ENCODE measurements at regions not wholly inside any gene's neighbourhood (a gene's known extent, or its start where the extent isn't known, plus 50 kb on each side); places are given as distances from the start of the nearest gene placed in this dataset.
A peak's percentile ranks its signal among the peaks of the same experiment; 100 is the strongest.

DNA sequence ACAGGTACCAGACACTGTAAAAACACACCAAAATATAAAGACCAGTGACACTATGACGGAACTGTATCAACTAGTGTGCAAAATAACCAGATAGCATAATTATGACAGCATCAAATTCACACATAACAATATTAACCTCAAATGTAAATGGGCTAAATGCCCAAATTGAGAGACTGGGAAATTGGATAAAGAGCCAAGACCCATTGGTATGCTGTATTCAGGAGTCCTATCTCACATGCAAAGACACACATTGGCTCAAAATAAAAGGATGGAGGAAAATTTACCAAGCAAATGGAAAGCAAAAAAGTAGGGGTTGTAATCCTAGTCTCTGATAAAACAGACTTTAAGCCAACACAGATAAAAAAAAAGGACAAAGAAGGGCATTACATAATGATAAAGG is 416.3 kb upstream of the ZNF608 start:
- Histone ChIP-seq H3K4me3 (ENCODE audit: low read depth, low read length) (no peak overlapping the region), H3K27ac (ENCODE audit: low read depth, low read length) (no peak overlapping the region), H3K36me3 (ENCODE audit: control insufficient read depth, insufficient read depth, low read length) (no peaks in the 10 kb centered on the region), H3K9me3 (ENCODE audit: control insufficient read depth, insufficient read depth, low read length) (peaks cover 5% of the 10 kb centered on the region), H3K4me1 (ENCODE audit: control insufficient read depth, insufficient read depth, low read length) (peaks cover 4% of the 10 kb centered on the region), H3K27me3 (ENCODE audit: control insufficient read depth, insufficient read depth, low read length) (no peaks in the 10 kb centered on the region)
- WGBS (ENCODE audit: insufficient coverage), result no CpG with 5 or more reads among the region's 1 CpG
- DNase-seq (ENCODE audit: low read depth in 4 of 6, low spot score in 6 of 6), result no peak

- no peaks in the 10 kb centered on the region for H3K36me3 ChIP-seq (ENCODE audit: control insufficient read depth, insufficient read depth, low read length)
These were observed 423.0 kb upstream of the ZNF608 start for GRCh38 chr5:125169396-125169795.

GRCh38 chr5:125171641-125172040 is 425.2 kb upstream of the ZNF608 start:
- H3K36me3 ChIP-seq (ENCODE audit: control insufficient read depth, insufficient read depth, low read length), result no peaks in the 10 kb centered on the region
- H3K4me1 ChIP-seq (ENCODE audit: control insufficient read depth, insufficient read depth, low read length), result no peaks in the 10 kb centered on the region
- no peaks in the 10 kb centered on the region for H3K27me3 ChIP-seq (ENCODE audit: control insufficient read depth, insufficient read depth, low read length)
- DNase-seq (ENCODE audit: low read depth in 4 of 6, low spot score in 6 of 6), result no peak
- 67% methylated on average over 1 of the region's 1 CpG for WGBS (ENCODE audit: insufficient coverage)
- H3K4me3 ChIP-seq (ENCODE audit: low read depth, low read length), result no peak overlapping the region
- no peak overlapping the region for H3K27ac ChIP-seq (ENCODE audit: low read depth, low read length)
- no peaks in the 10 kb centered on the region for H3K9me3 ChIP-seq (ENCODE audit: control insufficient read depth, insufficient read depth, low read length)

More at GRCh38 chr5:125169396-125169795, 423.0 kb upstream of the ZNF608 start:
- Histone ChIP-seq H3K27ac (ENCODE audit: low read depth, low read length) (no peak overlapping the region), H3K4me3 (ENCODE audit: low read depth, low read length) (no peak overlapping the region), H3K9me3 (ENCODE audit: control insufficient read depth, insufficient read depth, low read length) (no peaks in the 10 kb centered on the region), H3K27me3 (ENCODE audit: control insufficient read depth, insufficient read depth, low read length) (no peaks in the 10 kb centered on the region), H3K4me1 (ENCODE audit: control insufficient read depth, insufficient read depth, low read length) (no peaks in the 10 kb centered on the region)
- no peak for DNase-seq (ENCODE audit: low read depth in 4 of 6, low spot score in 6 of 6)
- no CpG with 5 or more reads among the region's 1 CpG for WGBS (ENCODE audit: insufficient coverage)

- no CpG with 5 or more reads among the region's 4 CpGs for WGBS (ENCODE audit: insufficient coverage)
- H3K36me3 ChIP-seq (ENCODE audit: control insufficient read depth, insufficient read depth, low read length), result no peaks in the 10 kb centered on the region
- no peak overlapping the region for H3K27ac ChIP-seq (ENCODE audit: low read depth, low read length)
These were observed 429.0 kb upstream of the ZNF608 start for GRCh38 chr5:125175348-125176004.

GRCh38 chr5:125176005-125176390 is 429.6 kb upstream of the ZNF608 start:
- DNase-seq (ENCODE audit: low read depth in 4 of 6, low spot score in 6 of 6), result no peak
- no peaks in the 10 kb centered on the region for H3K4me1 ChIP-seq (ENCODE audit: control insufficient read depth, insufficient read depth, low read length)
- 100% methylated on average over 1 of the region's 2 CpGs for WGBS (ENCODE audit: insufficient coverage)
- no peaks in the 10 kb centered on the region for H3K9me3 ChIP-seq (ENCODE audit: control insufficient read depth, insufficient read depth, low read length)
- no peaks in the 10 kb centered on the region for H3K36me3 ChIP-seq (ENCODE audit: control insufficient read depth, insufficient read depth, low read length)
- no peak overlapping the region for H3K4me3 ChIP-seq (ENCODE audit: low read depth, low read length)
- H3K27ac ChIP-seq (ENCODE audit: low read depth, low read length), result no peak overlapping the region
- no peaks in the 10 kb centered on the region for H3K27me3 ChIP-seq (ENCODE audit: control insufficient read depth, insufficient read depth, low read length)

More at GRCh38 chr5:125175348-125176004, 429.0 kb upstream of the ZNF608 start:
- Histone ChIP-seq H3K4me1 (ENCODE audit: control insufficient read depth, insufficient read depth, low read length) (no peaks in the 10 kb centered on the region), H3K4me3 (ENCODE audit: low read depth, low read length) (no peak overlapping the region), H3K27me3 (ENCODE audit: control insufficient read depth, insufficient read depth, low read length) (no peaks in the 10 kb centered on the region), H3K9me3 (ENCODE audit: control insufficient read depth, insufficient read depth, low read length) (no peaks in the 10 kb centered on the region)
- DNase-seq (ENCODE audit: low read depth in 4 of 6, low spot score in 6 of 6), result no peak

- no peaks in the 10 kb centered on the region for H3K27me3 ChIP-seq (ENCODE audit: control insufficient read depth, insufficient read depth, low read length)
- DNase-seq (ENCODE audit: low read depth in 4 of 6, low spot score in 6 of 6), result no peak
- H3K4me3 ChIP-seq (ENCODE audit: low read depth, low read length), result no peak overlapping the region
- H3K36me3 ChIP-seq (ENCODE audit: control insufficient read depth, insufficient read depth, low read length), result no peaks in the 10 kb centered on the region
- no peak overlapping the region for H3K27ac ChIP-seq (ENCODE audit: low read depth, low read length)
- H3K9me3 ChIP-seq (ENCODE audit: control insufficient read depth, insufficient read depth, low read length), result no peaks in the 10 kb centered on the region
- H3K4me1 ChIP-seq (ENCODE audit: control insufficient read depth, insufficient read depth, low read length), result no peaks in the 10 kb centered on the region
- WGBS (ENCODE audit: insufficient coverage), result no CpG with 5 or more reads among the region's 4 CpGs
These were observed 430.9 kb upstream of the ZNF608 start for GRCh38 chr5:125177340-125177739.

- H3K9me3 ChIP-seq (ENCODE audit: control insufficient read depth, insufficient read depth, low read length), result no peaks in the 10 kb centered on the region
- DNase-seq (ENCODE audit: low read depth in 4 of 6, low spot score in 6 of 6), result peak in 2 of 6 donors; percentile 69 to 85
- no peaks in the 10 kb centered on the region for H3K4me1 ChIP-seq (ENCODE audit: control insufficient read depth, insufficient read depth, low read length)
- no peaks in the 10 kb centered on the region for H3K27me3 ChIP-seq (ENCODE audit: control insufficient read depth, insufficient read depth, low read length)
- H3K36me3 ChIP-seq (ENCODE audit: control insufficient read depth, insufficient read depth, low read length), result no peaks in the 10 kb centered on the region
- H3K4me3 ChIP-seq (ENCODE audit: low read depth, low read length), result no peak overlapping the region
- no peak overlapping the region for H3K27ac ChIP-seq (ENCODE audit: low read depth, low read length)
These were observed 433.2 kb upstream of the ZNF608 start for GRCh38 chr5:125179612-125180011.

- H3K4me3 ChIP-seq (ENCODE audit: low read depth, low read length), result no peak overlapping the region
- no peak for DNase-seq (ENCODE audit: low read depth in 4 of 6, low spot score in 6 of 6)
- no CpG with 5 or more reads among the region's 2 CpGs for WGBS (ENCODE audit: insufficient coverage)
- H3K27me3 ChIP-seq (ENCODE audit: control insufficient read depth, insufficient read depth, low read length), result no peaks in the 10 kb centered on the region
- no peaks in the 10 kb centered on the region for H3K4me1 ChIP-seq (ENCODE audit: control insufficient read depth, insufficient read depth, low read length)
- H3K9me3 ChIP-seq (ENCODE audit: control insufficient read depth, insufficient read depth, low read length), result no peaks in the 10 kb centered on the region
- H3K27ac ChIP-seq (ENCODE audit: low read depth, low read length), result no peak overlapping the region
- no peaks in the 10 kb centered on the region for H3K36me3 ChIP-seq (ENCODE audit: control insufficient read depth, insufficient read depth, low read length)
These were observed 433.9 kb upstream of the ZNF608 start for GRCh38 chr5:125180231-125180829.

GRCh38 chr5:125181159-125181558 is 434.7 kb upstream of the ZNF608 start:
- whole genome bisulfite sequencing (ENCODE audit: insufficient coverage), result 57% methylated on average over 1 of the region's 1 CpG
- H3K9me3 ChIP-seq (ENCODE audit: control insufficient read depth, insufficient read depth, low read length), result no peaks in the 10 kb centered on the region
- no peak overlapping the region for H3K27ac ChIP-seq (ENCODE audit: low read depth, low read length)
- no peaks in the 10 kb centered on the region for H3K27me3 ChIP-seq (ENCODE audit: control insufficient read depth, insufficient read depth, low read length)
- H3K4me1 ChIP-seq (ENCODE audit: control insufficient read depth, insufficient read depth, low read length), result no peaks in the 10 kb centered on the region
- DNase-seq (ENCODE audit: low read depth in 4 of 6, low spot score in 6 of 6), result no peak
- no peak overlapping the region for H3K4me3 ChIP-seq (ENCODE audit: low read depth, low read length)
- H3K36me3 ChIP-seq (ENCODE audit: control insufficient read depth, insufficient read depth, low read length), result no peaks in the 10 kb centered on the region

DNA sequence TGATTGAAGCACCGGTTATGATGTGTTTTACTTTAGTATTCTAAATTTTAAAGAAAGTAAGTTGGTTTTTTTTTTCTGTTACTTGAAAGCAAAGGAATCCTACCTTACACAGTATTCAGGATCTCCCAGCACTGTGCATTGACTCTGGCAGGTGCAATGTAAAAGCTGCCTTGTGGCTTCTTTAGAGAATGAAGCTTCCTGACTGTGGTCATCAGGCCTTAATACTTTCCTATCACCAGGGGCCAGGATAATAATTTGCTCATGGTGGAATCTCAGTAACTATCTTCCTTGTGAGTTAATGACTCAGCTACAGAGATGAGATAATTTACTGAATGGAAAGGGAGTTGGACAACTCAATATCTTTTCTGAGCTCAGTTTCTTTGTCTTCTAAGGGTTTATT is 435.5 kb upstream of the ZNF608 start:
- Histone ChIP-seq H3K27me3 (ENCODE audit: control insufficient read depth, insufficient read depth, low read length) (no peaks in the 10 kb centered on the region), H3K27ac (ENCODE audit: low read depth, low read length) (no peak overlapping the region), H3K36me3 (ENCODE audit: control insufficient read depth, insufficient read depth, low read length) (no peaks in the 10 kb centered on the region), H3K4me3 (ENCODE audit: low read depth, low read length) (no peak overlapping the region), H3K9me3 (ENCODE audit: control insufficient read depth, insufficient read depth, low read length) (no peaks in the 10 kb centered on the region), H3K4me1 (ENCODE audit: control insufficient read depth, insufficient read depth, low read length) (no peaks in the 10 kb centered on the region)
- peak in 1 of 6 donors; percentile 22 for DNase-seq (ENCODE audit: low read depth in 4 of 6, low spot score in 6 of 6)
- no CpG with 5 or more reads among the region's 1 CpG for WGBS (ENCODE audit: insufficient coverage)
